COR-L47 (cell line): ENCODE measurements at regions not wholly inside any gene's neighbourhood (a gene's known extent, or its start where the extent isn't known, plus 50 kb on each side); places are given as distances from the start of the nearest gene placed in this dataset.

Experiments used
- DNase-seq: peaks from one replicate; lab custom pipeline; 2025; lab: John Stamatoyannopoulos, UW

DNA sequence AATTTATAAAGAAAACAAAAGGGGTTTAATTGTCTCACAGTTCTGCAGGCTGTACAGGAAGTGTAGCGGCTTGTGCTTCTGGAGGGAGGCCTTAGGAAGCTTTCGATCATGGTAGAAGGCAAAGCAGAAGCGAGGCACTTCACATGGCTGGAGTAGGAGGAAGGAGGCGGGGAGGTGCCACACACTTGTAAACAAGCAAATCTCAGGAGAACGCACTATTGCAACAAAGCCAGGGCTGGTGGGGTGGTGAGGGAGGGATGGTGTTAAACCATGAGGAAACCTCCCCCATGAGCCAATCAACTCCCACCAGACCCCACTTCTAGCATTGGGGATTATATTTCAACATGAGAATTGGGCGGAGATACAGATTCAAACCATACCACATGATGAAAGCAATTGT lies 1116.3 kb downstream of the FAT4 start:
- no peak for DNase-seq

DNA sequence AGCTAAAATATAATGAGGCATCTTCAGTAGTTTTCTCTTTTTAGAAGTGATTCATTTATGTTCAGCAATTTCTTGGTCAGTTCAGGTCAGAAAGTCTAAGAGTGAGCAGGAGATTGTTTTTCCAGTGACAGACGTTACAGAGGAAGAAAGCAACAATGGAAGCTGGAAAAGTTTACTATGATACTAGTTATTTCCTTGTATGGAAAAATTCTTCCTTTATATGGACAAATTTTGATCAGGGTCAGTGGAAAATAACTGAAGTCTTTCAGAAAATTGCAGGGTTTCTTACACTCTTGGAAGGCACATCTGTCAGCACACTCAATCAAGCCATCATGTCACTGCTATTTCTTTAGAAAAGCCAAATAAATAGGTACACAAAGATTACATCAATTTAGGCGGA lies 1120.7 kb downstream of the FAT4 start:
- DNase-seq = no peak

DNA sequence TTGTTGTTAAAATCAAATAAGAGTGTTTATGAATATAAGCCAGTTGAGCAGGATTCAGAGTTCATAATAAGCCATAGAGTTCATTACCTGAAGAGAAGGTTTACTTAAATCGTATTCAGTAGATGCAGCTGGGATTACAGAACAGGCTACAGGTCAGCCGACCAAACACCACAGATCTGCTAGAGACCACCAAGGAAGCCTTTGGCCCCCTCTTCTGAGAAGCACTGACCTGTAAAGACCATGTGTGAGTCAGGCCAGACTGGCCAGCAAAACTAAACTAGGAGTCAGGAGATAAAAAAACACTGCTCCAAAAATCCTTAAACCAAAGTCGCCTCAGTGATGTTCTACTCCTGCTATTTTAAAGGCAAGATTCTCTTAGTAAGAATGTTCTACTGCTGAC lies 1125.5 kb downstream of the FAT4 start:
- no peak for DNase-seq

DNA sequence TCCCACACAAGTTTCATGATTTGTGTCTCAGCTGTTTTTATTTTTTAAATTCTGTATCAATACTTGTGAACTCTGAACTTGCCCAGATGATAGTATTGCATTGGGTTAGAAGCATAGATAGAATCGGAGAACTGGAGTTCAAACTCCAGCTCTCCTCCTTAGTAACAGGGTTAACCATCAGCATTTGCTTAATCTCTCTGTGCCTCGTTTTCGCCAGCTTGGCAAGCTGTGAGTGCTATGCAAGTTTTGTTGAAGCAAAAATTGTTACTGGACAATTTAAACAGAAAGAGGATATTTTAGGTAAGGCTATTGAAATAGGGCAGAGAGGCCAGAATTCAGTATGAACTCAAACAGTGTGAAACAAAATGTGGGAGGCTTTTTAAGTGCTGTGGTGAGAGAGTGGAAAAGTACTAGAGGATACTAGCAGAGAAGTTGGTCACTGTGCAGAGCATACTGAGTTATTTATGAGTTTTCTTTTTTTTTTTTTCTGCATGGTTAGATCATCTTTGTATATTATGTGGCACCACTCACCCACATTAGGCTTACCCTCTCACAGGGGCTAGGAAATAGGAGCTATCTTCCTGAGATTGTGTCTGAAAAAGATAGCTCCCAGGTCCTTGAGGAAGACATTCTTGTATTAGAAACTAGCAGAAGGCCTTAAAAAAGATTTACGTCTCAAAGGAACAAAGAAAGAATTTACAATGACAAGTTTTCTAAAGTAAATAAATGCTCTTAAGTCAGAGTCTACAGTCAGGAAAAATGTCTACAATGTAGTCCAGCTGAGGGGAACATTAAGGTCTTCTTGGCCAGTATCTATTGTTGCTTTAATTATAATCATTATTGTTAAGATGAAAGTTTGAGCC lies 1126.6 kb downstream of the FAT4 start:
- DNase-seq = no peak

DNA sequence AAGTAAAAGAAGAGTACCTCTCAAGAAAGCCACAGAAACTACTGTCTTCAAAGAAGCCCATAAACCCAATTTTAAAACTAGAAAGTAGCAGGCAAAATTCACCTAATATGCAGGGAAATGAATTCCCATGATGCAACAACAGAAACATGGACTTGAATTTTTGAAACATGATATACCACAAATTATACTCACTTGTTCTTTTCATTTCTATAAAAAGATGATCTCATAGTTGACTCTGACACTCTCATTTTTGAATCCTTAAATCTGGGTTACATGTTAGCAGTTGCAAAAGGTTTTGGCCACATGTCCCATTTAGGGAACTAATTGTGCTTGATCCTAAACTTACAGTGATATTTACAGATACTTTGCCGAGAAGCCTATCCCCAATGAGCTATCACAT lies 1130.8 kb downstream of the FAT4 start:
- DNase-seq = no peak

DNA sequence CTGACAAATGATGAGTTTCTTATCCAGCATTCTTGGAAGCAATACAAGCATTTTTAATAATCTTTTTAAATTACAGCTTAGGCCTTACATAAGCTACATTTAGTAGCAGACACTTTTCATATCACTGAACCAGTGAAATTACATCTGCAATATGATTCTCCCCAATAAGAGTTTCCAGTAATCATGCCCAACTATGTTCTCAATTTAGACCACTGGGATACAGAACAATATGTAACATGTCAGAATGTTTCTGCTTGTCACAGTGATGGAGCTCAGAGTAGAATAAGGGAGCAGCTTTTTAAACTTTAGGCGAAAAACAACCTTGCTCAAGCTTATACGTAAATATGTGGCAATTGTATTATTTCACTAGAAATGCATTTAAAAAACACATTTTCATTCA lies 1132.2 kb downstream of the FAT4 start:
- DNase-seq = no peak

DNA sequence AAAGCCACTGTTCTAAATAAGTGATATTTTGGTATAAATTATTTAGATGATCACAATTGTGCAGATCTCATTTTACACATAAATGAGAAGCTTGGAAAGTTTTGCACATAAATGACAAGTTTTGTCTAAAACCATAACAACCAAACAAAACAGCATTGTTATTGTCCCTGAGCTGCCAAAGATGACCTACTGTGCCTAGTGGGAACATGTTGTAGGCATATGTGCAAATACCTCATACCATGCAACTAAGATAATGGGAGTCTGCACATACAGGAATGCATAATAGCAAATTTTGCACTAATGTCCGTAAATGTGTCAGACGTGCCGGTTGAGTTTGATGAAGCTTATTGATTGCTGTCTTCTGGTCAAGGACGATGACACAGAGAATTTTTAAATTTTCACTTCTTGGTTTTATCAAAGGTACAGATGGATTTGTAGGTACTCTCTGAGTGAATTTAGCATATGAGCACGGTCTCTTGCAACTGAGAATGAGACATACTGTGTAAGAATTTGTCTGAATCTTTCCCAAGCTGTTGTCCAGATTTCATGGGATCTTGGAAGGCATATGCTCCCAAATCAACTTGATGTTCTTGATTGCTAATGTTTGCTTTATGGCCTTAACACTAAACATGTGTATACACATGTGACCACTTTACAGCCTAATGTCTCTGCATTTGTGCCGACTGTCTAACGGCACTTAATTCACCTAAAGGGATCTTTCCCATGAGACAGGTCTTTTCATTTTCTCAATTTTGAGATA lies 1133.5 kb downstream of the FAT4 start:
- DNase-seq = no peak

DNA sequence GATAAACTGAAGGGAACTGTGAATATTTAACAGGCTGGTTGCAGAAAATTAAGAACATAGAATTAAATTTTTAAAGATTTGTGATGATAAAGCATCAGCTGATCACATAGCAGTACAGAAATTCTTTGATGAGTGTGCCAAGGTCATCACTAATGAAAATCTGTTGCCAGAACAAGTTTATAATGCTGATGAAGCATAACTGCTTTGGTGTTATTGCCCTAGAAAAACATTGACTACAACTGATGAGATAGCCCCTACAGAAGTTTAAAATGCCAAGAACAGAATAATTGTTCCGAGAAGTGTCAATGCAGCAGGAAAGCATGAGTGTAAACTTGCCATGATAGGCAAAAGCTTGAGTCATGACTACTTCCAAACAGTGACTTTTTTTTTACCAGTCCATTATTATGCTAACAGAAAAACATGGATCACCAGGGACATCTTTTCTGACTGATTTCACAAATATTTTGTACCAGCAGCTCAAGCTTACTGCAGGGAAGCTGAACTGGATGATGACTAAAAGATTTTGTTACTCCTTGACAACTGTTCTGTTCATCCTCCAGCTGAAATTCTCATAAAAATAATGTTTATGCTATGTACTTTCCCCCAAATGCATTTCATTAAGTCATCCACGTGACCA lies 1136.6 kb downstream of the FAT4 start:
- DNase-seq = no peak

DNA sequence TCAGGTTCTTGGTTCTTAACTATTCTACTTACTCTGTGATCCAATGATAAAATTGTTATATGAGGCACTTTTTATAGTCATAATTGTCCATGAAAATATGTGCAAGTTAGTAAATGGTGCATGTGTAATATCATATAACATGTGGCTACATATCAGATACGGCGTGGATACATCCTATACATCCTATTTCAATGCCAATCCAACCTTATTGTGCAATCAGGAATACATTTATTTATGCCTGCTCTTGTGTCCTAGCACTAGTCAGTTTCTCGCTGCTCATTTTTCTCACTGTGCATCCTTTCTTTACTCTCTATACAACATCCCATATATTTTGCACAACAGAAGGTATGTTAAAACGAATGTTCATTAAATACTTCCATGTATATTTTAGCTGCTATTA lies 1141.1 kb downstream of the FAT4 start:
- DNase-seq = no peak

DNA sequence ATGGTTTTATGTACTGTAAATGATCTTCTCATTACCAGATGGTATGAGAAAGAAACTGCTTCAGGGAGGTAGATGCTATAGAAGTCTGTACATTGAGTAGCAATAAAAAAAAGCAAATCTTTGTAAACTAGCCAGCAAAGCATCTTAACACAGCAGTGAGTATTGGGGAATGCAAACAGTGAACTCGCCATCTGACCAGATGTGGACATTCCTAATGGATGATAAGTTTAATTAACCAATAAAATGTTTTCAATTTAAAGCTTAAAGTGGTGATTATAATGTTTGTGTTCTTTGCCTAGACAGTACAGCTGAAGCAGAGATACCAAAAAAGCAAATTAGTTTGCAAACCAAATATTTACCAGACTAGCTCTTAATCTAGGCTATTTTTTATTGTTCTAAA lies 1144.2 kb downstream of the FAT4 start:
- no peak for DNase-seq

DNA sequence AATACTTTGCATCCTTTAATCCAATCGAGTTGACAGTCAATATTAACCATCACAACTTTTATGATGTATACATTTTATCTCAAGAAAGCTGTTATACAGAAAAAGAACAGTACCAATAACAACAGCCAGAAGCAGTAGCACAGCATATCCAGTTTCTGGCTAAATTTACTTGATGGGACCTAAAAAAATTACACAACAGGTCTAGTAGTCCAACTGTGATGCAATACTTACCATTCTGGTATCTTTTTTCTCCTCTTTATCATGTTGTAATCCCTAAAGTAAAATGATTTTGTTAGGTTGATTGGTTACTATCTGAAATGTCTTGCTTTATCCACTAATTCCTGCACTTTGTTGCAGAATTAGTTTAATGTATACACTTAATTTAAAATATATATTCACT lies 1150.6 kb downstream of the FAT4 start:
- DNase-seq = no peak

DNA sequence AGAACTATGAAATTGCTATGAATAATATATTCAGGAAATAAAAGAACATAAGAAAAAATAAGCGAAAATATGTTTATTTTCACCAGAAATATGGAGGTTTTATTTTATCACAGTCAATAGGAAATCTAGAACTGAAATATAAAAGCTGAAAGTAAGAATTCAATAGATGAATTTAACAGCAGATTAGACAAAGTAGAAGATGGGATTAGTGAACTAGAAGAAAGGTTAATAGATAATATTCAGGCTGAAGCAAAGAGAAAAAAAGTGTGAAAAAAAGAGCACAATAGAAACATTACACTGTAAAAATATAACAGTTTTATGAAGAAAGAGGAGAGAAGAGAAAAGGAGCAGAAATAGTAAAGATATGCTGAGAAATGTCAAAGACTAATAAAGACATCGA lies 1152.1 kb downstream of the FAT4 start:
- DNase-seq = no peak

DNA sequence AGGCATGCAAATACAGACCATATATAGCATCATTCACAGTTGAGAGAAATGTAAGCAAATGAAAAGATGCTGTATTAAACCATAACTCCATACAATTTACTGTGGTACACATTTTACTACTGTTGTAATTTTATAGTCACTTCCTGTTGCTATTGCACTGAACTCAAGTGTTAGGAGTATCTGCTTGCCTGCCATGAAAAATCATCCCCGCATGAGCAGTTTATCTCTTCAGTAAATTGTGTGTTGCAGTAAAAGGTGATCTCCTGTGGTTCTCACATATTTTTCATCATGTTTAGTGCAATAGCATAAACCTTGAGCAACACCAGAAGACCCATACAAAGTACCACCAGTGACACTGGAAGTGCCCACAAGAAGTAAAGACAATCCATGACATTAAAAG lies 1153.4 kb downstream of the FAT4 start:
- DNase-seq = no peak

DNA sequence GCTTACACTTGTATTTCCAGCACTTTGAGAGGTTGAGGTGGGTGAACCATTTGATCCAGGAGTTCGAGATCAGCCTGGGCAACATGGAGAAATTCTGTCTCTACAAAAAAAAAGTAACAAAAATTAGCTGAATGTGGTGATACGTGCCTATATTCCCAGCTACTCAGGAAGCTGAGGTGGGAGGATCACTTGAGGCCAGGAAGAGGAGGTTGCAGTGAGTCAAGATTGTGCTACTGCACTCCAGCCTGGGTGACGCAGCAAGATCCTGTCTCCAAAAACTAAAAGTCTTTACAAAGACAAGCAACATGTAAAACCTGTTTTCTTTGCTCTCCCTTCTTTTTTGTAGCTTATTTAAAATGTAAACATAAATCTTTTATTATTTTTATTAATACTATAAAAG lies 1156.1 kb downstream of the FAT4 start:
- no peak for DNase-seq

DNA sequence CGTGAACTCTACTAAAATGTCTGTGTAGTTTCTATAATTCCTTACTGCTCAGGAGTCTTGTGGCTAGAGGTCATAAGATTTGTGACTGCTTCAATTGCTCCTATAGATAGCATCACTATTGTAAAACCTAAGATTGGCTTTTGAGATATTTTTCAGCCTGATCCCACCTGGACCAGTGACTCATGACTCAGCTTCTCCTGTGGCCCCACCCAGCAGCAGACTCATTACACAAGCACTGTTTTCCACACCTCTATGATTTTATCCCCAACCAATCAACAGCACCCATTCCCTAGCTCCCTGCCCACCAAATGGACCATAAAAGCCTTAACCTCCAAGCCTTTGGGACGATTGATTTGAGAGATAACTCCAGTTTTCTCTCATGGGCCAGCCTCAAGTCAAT lies 1157.0 kb upstream of the INTU start:
- no peak for DNase-seq

DNA sequence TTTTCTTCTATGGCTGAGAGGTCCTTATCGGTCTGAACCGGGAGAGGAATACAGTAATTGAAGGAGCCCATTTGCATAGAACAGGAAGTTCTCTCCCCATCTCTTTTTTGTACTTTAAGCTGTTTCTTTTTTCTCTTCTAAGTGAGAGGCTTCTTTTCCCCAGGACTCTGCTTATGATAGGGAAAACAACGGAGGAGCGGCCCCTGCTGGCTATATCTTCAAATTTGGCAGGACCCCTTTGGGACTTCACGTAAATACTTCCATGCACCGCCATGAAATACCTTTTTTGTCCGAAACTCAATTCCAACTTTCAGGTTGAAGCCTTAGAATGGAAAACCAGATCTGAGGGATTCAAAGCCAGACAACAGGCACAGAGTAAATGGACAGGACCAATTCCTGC lies 1153.0 kb upstream of the INTU start:
- DNase-seq = no peak

DNA sequence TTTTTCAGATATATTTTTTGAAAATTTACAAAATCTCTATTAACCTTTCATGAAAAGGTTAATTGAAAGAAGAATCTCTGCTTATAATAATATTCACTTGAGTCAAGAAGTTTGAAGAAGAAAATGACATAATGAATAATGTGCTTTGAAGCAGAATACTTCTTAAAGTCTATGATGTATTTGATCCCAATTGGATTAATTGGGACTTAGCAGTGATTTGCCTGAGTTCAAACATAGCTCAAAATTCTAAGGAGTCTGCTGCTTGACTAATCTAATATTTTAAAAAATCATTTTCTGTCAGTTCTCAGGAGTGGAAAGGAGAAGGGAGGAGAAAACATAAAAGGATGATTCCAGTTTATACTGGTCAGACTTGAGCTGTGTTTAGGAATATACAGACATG lies 1150.4 kb upstream of the INTU start:
- DNase-seq = no peak

DNA sequence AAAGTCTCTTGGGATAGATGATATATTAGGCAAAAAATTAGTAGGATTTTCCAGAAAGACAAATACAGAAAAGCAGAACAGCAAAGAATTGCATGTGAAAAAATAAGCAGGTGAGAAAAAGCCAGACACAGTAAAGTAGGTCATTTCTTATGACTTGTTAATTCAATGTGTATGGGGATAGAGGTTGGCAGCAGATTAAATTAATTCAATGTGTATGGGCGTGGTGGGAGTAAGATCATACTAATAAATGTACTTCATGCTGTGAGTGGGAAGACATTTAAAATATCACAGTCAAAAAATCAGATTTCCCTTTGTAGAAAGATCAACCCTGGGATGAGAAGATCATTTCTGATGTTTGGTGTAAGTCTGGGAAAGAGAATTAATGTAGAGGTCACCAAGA lies 1146.4 kb upstream of the INTU start:
- no peak for DNase-seq

DNA sequence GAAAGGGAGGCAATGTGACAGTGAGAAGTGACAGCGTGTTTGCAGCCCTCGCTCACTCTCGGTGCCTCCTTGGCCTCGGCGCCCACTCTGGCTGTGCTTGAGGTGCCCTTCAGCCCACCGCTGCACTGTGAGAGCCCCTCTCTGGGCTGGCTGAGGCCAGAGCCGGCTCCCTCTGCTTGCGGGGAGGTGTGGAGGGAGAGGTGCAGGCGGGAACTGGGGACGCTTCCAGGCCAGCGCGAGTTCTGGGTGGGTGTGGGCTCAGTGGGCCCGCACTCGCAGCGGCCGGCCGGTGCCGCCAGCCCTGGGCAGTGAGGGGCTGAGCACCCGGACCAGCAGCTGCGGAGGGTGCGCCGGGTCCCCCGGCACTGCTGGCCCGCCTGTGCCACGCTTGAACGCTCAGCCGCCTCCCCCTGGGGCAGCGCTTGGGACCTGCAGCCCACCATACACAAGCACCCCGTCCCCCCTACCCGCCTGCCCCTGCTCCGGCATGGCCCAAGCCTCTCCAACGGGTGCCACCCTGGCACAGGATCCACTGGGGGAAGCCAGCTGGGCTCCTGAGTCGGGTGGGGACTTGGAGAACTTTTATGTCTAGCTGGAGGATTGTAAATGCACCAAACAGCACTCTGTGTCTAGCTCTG lies 1142.8 kb upstream of the INTU start:
- DNase-seq = no peak

DNA sequence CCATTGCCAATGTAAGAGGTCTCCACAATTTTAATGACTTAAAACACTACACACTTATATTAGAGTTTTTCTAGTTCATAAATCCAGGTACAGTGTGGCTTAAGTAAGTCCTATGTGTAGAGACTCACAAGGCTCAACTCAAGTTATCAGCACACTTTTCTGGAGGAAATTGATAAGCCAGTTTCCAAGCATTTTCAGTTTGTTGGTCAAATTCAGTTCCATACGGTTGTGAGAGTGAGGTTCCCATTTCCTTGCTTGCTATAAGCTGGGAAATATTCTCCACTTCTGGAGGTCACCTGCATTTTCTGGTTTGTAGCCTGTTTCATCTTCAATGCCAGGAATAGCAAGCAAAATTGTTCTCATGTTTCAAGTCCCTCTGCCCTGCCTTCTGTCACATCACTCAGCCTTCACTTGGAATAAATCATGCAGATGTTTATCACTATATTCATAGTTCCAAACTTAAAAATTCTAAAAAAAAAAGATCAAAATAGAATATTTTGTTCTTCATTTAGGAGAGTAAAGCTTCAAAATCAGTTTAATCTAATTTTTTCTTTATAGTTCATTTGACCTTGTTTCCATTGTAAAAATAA lies 1137.5 kb upstream of the INTU start:
- DNase-seq = no peak

DNA sequence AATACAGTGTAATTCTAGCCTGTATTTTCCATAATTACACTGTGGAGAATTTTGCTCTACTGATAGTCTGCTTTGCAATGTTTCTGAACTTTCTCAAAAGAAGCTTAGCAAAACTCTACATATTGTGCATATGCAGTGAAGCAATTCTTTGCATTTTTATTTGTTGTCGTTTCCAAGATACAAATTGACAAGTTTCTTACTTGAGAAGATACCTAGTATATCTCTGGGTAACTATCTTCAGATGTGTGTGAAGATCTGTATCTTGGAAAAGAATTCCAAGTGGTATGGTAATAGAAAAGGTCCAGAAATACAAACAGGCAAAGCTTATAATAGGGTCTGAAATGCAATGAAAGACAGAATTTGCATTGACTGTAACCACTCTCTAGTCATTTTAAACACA lies 1119.8 kb upstream of the INTU start:
- DNase-seq = no peak

DNA sequence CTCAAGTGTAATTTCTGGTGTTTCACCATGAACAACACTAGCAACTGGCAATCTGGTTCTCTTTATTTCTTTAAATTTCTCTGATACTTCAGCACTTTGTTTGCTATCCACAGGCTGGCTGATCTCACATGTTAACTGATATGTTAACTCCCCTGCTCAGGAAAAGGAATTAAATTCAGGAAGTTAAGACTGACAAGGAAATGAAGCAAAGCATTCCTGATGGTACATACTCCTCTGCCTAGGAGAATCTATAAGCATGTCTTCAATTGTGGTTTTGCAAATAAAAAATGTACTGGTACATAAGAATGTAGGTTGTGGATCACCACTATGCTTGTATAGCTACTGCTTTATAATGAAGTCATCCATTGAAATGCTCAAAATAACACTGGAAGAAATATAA lies 1119.2 kb upstream of the INTU start:
- DNase-seq = no peak
